ENCODE measurements at regions not wholly inside any gene's neighbourhood (a gene's known extent, or its start where the extent isn't known, plus 50 kb on each side); places are given as distances from the start of the nearest gene placed in this dataset.

GRCh38 chr7:144969787-144970186, 133.9 kb upstream of the TPK1 start:
- TF ChIP-seq CTCF (IDR thresholded peaks at IDR 0.05; ENCODE audit: low read depth, low read length, missing control alignments): no peak
- no peak for DNase-seq (ENCODE audit: extremely low read depth, low read depth)
- no peak overlapping the region for H3K4me3 ChIP-seq (replicated peaks; ENCODE audit: low read depth, low read length)

DNA sequence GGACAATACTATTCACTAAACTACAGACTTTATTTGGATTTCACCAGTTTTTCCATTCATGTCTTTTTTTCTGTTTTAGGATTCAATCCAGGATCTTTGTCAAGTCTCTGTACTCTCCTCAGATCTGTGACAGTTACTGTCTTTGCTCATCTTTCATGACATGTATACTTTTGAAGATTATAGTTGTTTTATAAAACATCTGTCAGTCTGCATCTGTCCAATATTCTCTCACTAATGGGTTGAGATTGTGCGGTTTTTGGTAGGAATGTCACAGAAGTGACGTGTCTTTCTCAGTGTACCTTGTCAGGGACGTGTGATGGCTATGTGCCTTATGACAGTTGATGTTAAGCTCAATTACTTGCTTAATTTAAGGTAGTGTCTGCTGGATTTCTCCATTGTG, 124.9 kb upstream of the TPK1 start:
- no peak overlapping the region for H3K4me3 ChIP-seq (replicated peaks; ENCODE audit: low read depth, low read length)
- no peak for DNase-seq (ENCODE audit: extremely low read depth, low read depth)
- no peak for TF ChIP-seq CTCF (IDR thresholded peaks at IDR 0.05; ENCODE audit: low read depth, low read length, missing control alignments)

DNA sequence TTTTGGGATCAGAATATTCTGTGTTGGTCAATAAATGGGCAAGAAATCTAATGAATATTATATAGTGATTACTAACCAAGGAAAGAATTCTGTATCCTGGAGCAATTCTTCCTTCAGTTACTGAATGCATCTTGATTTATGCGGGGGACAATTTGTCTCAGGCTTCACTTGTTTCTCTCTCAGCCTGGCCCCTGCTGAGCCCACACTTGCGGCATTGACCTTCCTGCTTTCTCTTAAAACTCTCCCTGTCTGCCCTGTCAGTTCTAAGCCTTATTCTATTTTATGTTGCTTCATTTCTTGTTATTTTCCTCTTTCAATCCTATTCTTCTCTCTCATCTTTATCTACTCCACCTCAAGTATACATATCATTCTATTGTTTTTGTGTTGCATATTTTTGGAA, 122.1 kb upstream of the TPK1 start:
- H3K4me3 ChIP-seq (replicated peaks; ENCODE audit: low read depth, low read length): no peak overlapping the region
- no peak for DNase-seq (ENCODE audit: extremely low read depth, low read depth)
- TF ChIP-seq CTCF (IDR thresholded peaks at IDR 0.05; ENCODE audit: low read depth, low read length, missing control alignments): no peak

- no peak for TF ChIP-seq CTCF (IDR thresholded peaks at IDR 0.05; ENCODE audit: low read depth, low read length, missing control alignments)
- no peak for DNase-seq (ENCODE audit: extremely low read depth, low read depth)
- H3K4me3 ChIP-seq (replicated peaks; ENCODE audit: low read depth, low read length): no peak overlapping the region
Measured at GRCh38 chr7:144955422-144955821, 119.6 kb upstream of the TPK1 start.

- TF ChIP-seq CTCF (IDR thresholded peaks at IDR 0.05; ENCODE audit: low read depth, low read length, missing control alignments): no peak
- H3K4me3 ChIP-seq (replicated peaks; ENCODE audit: low read depth, low read length): no peak overlapping the region
- no peak for DNase-seq (ENCODE audit: extremely low read depth, low read depth)
Measured at GRCh38 chr7:144941127-144941526, 105.3 kb upstream of the TPK1 start.

DNA sequence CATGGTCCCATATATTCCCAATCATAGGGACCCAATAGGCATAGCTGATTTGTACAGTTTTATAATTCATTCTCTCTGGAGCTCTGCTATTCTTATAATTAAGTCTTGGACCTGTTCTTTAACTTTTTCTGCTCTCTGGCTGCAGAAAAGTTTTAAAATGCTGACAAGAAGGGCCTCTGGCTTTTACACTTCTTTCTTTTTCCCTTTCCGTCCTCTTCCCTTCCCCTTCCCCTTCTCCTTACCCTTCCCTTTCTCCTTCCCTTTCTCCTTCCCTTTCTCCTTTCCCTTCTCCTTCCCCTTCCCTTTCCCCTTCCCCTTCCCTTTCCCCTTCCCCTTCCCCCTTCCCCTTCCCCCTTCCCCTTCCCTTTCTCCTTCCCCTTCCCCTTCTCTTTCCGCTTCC, 101.3 kb upstream of the TPK1 start:
- no peak for TF ChIP-seq CTCF (IDR thresholded peaks at IDR 0.05; ENCODE audit: low read depth, low read length, missing control alignments)

DNA sequence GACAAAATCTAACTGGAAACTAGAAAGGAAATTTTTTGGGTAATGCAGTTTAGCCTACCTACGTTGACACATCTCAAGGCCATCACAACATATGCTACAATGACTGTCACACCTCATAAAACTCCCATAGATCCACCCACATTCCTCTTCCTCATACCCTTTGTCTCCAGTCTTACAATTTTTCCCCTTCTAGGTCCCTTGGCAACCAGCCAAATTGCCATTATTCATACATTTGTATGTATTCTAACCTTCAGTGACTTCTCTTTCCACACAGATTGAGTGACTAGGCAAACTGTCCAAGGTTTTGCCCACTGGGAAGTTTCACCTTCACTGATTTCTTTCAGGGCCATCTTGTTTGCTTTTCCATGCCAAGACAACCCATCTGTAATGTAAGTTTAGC, 100.5 kb upstream of the TPK1 start:
- H3K4me3 ChIP-seq (replicated peaks; ENCODE audit: low read depth, low read length): no peak overlapping the region
- no peak for TF ChIP-seq CTCF (IDR thresholded peaks at IDR 0.05; ENCODE audit: low read depth, low read length, missing control alignments)
- no peak for DNase-seq (ENCODE audit: extremely low read depth, low read depth)

More for the DNA sequence above, 101.3 kb upstream of the TPK1 start:
- no peak for DNase-seq (ENCODE audit: extremely low read depth, low read depth)
- no peak overlapping the region for H3K4me3 ChIP-seq (replicated peaks; ENCODE audit: low read depth, low read length)

Data from HFF-Myc (cell line).